SK-N-MC (cell line): ENCODE measurements at regions not wholly inside any gene's neighbourhood (a gene's known extent, or its start where the extent isn't known, plus 50 kb on each side); places are given as distances from the start of the nearest gene placed in this dataset.

ENCODE experiments used
- EZH2 ChIP-seq: fragments of 200-600 bp; sonication (generic); IDR thresholded peaks from one replicate; pipeline ENCODE4 v1.6.1; 2017; ENCODE audit warnings: antibody characterized with exemption
- FOXP2 ChIP-seq: optimal IDR thresholded peaks from 2 replicates; pipeline ENCODE3; 2011; ENCODE audit warnings: mild to moderate bottlenecking, moderate library complexity; ENCODE audit not compliant: insufficient read depth; ENCODE audit errors: extremely low read length, control extremely low read depth
- POLR2AphosphoS5 ChIP-seq: IDR thresholded peaks from 2 replicates; pipeline ENCODE4 v1.6.1; 2012; ENCODE audit warnings: mild to moderate bottlenecking, low read depth, low read length, borderline replicate concordance

- TF ChIP-seq EZH2 (no peak), POLR2AphosphoS5 (no peak), FOXP2 (no peak)
These were observed 56.2 kb downstream of the GGTLC2 start for GRCh38 chr22:22700631-22701030.
